ENCODE measurements at regions not wholly inside any gene's neighbourhood (a gene's known extent, or its start where the extent isn't known, plus 50 kb on each side); places are given as distances from the start of the nearest gene placed in this dataset.

GRCh38 chr6:132070356-132070755 lies 119.2 kb upstream of the CCN2 start:
- TF ChIP-seq CTCF (IDR thresholded peaks at IDR 0.05) (no peak), PREB (CRISPR knock-in tag; IDR thresholded peaks at IDR 0.05; ENCODE audit: borderline replicate concordance) (no peak), ZBTB21 (CRISPR knock-in tag; IDR thresholded peaks at IDR 0.05; ENCODE audit: borderline replicate concordance) (no peak), JAZF1 (CRISPR knock-in tag; IDR thresholded peaks at IDR 0.05) (no peak), CREM (CRISPR knock-in tag; IDR thresholded peaks at IDR 0.05) (no peak)
